ENCODE measurements at regions not wholly inside any gene's neighbourhood (a gene's known extent, or its start where the extent isn't known, plus 50 kb on each side); places are given as distances from the start of the nearest gene placed in this dataset.
A peak's percentile ranks its signal among the peaks of the same experiment; 100 is the strongest.

- H3K4me3 ChIP-seq (ENCODE audit: low read depth in 1 of 3, low read length in 3 of 3) = no peak overlapping the region
- H3K4me1 ChIP-seq (ENCODE audit: control insufficient read depth in 3 of 3, insufficient read depth in 2 of 3, low read depth in 1 of 3, low read length in 2 of 3) = no peaks in the 10 kb centered on the region
- H3K27me3 ChIP-seq (ENCODE audit: control insufficient read depth in 3 of 3, insufficient read depth in 3 of 3, low read length in 3 of 3) = no peaks in the 10 kb centered on the region
- H3K9me3 ChIP-seq (ENCODE audit: control insufficient read depth in 2 of 2, insufficient read depth in 1 of 2, low read depth in 1 of 2, low read length in 1 of 2) = no peaks in the 10 kb centered on the region
- DNase-seq = no peak
- peak overlapping the region in 1 of 3 donors; percentile 10 for H3K27ac ChIP-seq (ENCODE audit: low read depth in 1 of 3, low read length in 2 of 3)
- H3K36me3 ChIP-seq (ENCODE audit: control insufficient read depth in 3 of 3, insufficient read depth in 2 of 3, low read depth in 1 of 3, low read length in 3 of 3) = no peaks in the 10 kb centered on the region
- no peak for FAIRE-seq
Observed at GRCh38 chr15:47872208-47872607, 154.9 kb downstream of the SEMA6D start.

- Histone ChIP-seq H3K27ac (ENCODE audit: low read depth in 1 of 3, low read length in 2 of 3) (no peak overlapping the region), H3K36me3 (ENCODE audit: control insufficient read depth in 3 of 3, insufficient read depth in 2 of 3, low read depth in 1 of 3, low read length in 3 of 3) (no peaks in the 10 kb centered on the region), H3K9me3 (ENCODE audit: control insufficient read depth in 2 of 2, insufficient read depth in 1 of 2, low read depth in 1 of 2, low read length in 1 of 2) (no peaks in the 10 kb centered on the region), H3K4me1 (ENCODE audit: control insufficient read depth in 3 of 3, insufficient read depth in 2 of 3, low read depth in 1 of 3, low read length in 2 of 3) (no peaks in the 10 kb centered on the region), H3K27me3 (ENCODE audit: control insufficient read depth in 3 of 3, insufficient read depth in 3 of 3, low read length in 3 of 3) (no peaks in the 10 kb centered on the region), H3K4me3 (ENCODE audit: low read depth in 1 of 3, low read length in 3 of 3) (no peak overlapping the region)
- no peak for FAIRE-seq
- 58 to 68% (median 65%) methylated on average over 7 of the region's 7 CpGs for WGBS, 3 donors
- no peak for DNase-seq
Observed at GRCh38 chr15:47872869-47873432, 155.6 kb downstream of the SEMA6D start.

- Histone ChIP-seq H3K27me3 (ENCODE audit: control insufficient read depth in 3 of 3, insufficient read depth in 3 of 3, low read length in 3 of 3) (no peaks in the 10 kb centered on the region), H3K9me3 (ENCODE audit: control insufficient read depth in 2 of 2, insufficient read depth in 1 of 2, low read depth in 1 of 2, low read length in 1 of 2) (no peaks in the 10 kb centered on the region), H3K4me1 (ENCODE audit: control insufficient read depth in 3 of 3, insufficient read depth in 2 of 3, low read depth in 1 of 3, low read length in 2 of 3) (no peaks in the 10 kb centered on the region), H3K4me3 (ENCODE audit: low read depth in 1 of 3, low read length in 3 of 3) (no peak overlapping the region), H3K36me3 (ENCODE audit: control insufficient read depth in 3 of 3, insufficient read depth in 2 of 3, low read depth in 1 of 3, low read length in 3 of 3) (no peaks in the 10 kb centered on the region), H3K27ac (ENCODE audit: low read depth in 1 of 3, low read length in 2 of 3) (no peak overlapping the region)
- DNase-seq (no peak), FAIRE-seq (no peak)
- WGBS, 3 donors = 78 to 84% (median 80%) methylated on average over 5 of the region's 5 CpGs
Observed at GRCh38 chr15:47876986-47877385, 159.7 kb downstream of the SEMA6D start.

GRCh38 chr15:47877836-47878235 lies 160.5 kb downstream of the SEMA6D start:
- DNase-seq (no peak), FAIRE-seq (no peak)
- WGBS, 3 donors = 86 to 90% (median 87%) methylated on average over 5 of the region's 5 CpGs

GRCh38 chr15:47885920-47886319 lies 168.6 kb downstream of the SEMA6D start:
- FAIRE-seq (no peak), DNase-seq (no peak)
- H3K36me3 ChIP-seq (ENCODE audit: control insufficient read depth in 3 of 3, insufficient read depth in 2 of 3, low read depth in 1 of 3, low read length in 3 of 3) = no peaks in the 10 kb centered on the region
- H3K27ac ChIP-seq (ENCODE audit: low read depth in 1 of 3, low read length in 2 of 3) = no peak overlapping the region
- H3K4me1 ChIP-seq (ENCODE audit: control insufficient read depth in 3 of 3, insufficient read depth in 2 of 3, low read depth in 1 of 3, low read length in 2 of 3) = no peaks in the 10 kb centered on the region
- WGBS, 3 donors = 45 to 71% (median 60%) methylated on average over 4 of the region's 4 CpGs
- peaks cover 0 to 6% (median 0%) of the 10 kb centered on the region in 3 donors for H3K27me3 ChIP-seq (ENCODE audit: control insufficient read depth in 3 of 3, insufficient read depth in 3 of 3, low read length in 3 of 3)
- no peaks in the 10 kb centered on the region for H3K9me3 ChIP-seq (ENCODE audit: control insufficient read depth in 2 of 2, insufficient read depth in 1 of 2, low read depth in 1 of 2, low read length in 1 of 2)
- no peak overlapping the region for H3K4me3 ChIP-seq (ENCODE audit: low read depth in 1 of 3, low read length in 3 of 3)

More at GRCh38 chr15:47877836-47878235, 160.5 kb downstream of the SEMA6D start:
- Histone ChIP-seq H3K4me1 (ENCODE audit: control insufficient read depth in 3 of 3, insufficient read depth in 2 of 3, low read depth in 1 of 3, low read length in 2 of 3) (no peaks in the 10 kb centered on the region), H3K9me3 (ENCODE audit: control insufficient read depth in 2 of 2, insufficient read depth in 1 of 2, low read depth in 1 of 2, low read length in 1 of 2) (no peaks in the 10 kb centered on the region), H3K27ac (ENCODE audit: low read depth in 1 of 3, low read length in 2 of 3) (no peak overlapping the region), H3K36me3 (ENCODE audit: control insufficient read depth in 3 of 3, insufficient read depth in 2 of 3, low read depth in 1 of 3, low read length in 3 of 3) (no peaks in the 10 kb centered on the region), H3K4me3 (ENCODE audit: low read depth in 1 of 3, low read length in 3 of 3) (no peak overlapping the region), H3K27me3 (ENCODE audit: control insufficient read depth in 3 of 3, insufficient read depth in 3 of 3, low read length in 3 of 3) (no peaks in the 10 kb centered on the region)

- H3K27ac ChIP-seq (ENCODE audit: low read depth in 1 of 3, low read length in 2 of 3) = no peak overlapping the region
- 70 to 77% (median 74%) methylated on average over 5 of the region's 5 CpGs for WGBS, 3 donors
- FAIRE-seq = no peak
Observed at GRCh38 chr15:47887241-47887800, 170.0 kb downstream of the SEMA6D start.

GRCh38 chr15:47888385-47889100 lies 171.2 kb downstream of the SEMA6D start:
- Histone ChIP-seq H3K27ac (ENCODE audit: low read depth in 1 of 3, low read length in 2 of 3) (no peak overlapping the region), H3K4me3 (ENCODE audit: low read depth in 1 of 3, low read length in 3 of 3) (no peak overlapping the region), H3K9me3 (ENCODE audit: control insufficient read depth in 2 of 2, insufficient read depth in 1 of 2, low read depth in 1 of 2, low read length in 1 of 2) (no peaks in the 10 kb centered on the region), H3K27me3 (ENCODE audit: control insufficient read depth in 3 of 3, insufficient read depth in 3 of 3, low read length in 3 of 3) (peaks cover 0 to 6% (median 0%) of the 10 kb centered on the region in 3 donors), H3K36me3 (ENCODE audit: control insufficient read depth in 3 of 3, insufficient read depth in 2 of 3, low read depth in 1 of 3, low read length in 3 of 3) (no peaks in the 10 kb centered on the region), H3K4me1 (ENCODE audit: control insufficient read depth in 3 of 3, insufficient read depth in 2 of 3, low read depth in 1 of 3, low read length in 2 of 3) (no peaks in the 10 kb centered on the region)
- WGBS, 3 donors = 91 to 98% (median 93%) methylated on average over 2 of the region's 2 CpGs
- DNase-seq = no peak
- no peak for FAIRE-seq

More at GRCh38 chr15:47887241-47887800, 170.0 kb downstream of the SEMA6D start:
- Histone ChIP-seq H3K4me3 (ENCODE audit: low read depth in 1 of 3, low read length in 3 of 3) (no peak overlapping the region), H3K27me3 (ENCODE audit: control insufficient read depth in 3 of 3, insufficient read depth in 3 of 3, low read length in 3 of 3) (peaks cover 0 to 6% (median 0%) of the 10 kb centered on the region in 3 donors), H3K4me1 (ENCODE audit: control insufficient read depth in 3 of 3, insufficient read depth in 2 of 3, low read depth in 1 of 3, low read length in 2 of 3) (no peaks in the 10 kb centered on the region), H3K9me3 (ENCODE audit: control insufficient read depth in 2 of 2, insufficient read depth in 1 of 2, low read depth in 1 of 2, low read length in 1 of 2) (no peaks in the 10 kb centered on the region), H3K36me3 (ENCODE audit: control insufficient read depth in 3 of 3, insufficient read depth in 2 of 3, low read depth in 1 of 3, low read length in 3 of 3) (no peaks in the 10 kb centered on the region)
- DNase-seq = no peak

- no peaks in the 10 kb centered on the region for H3K4me1 ChIP-seq (ENCODE audit: control insufficient read depth in 3 of 3, insufficient read depth in 2 of 3, low read depth in 1 of 3, low read length in 2 of 3)
- DNase-seq (no peak), FAIRE-seq (no peak)
Observed at GRCh38 chr15:47890397-47891150, 173.3 kb downstream of the SEMA6D start.

More at GRCh38 chr15:47890397-47891150, 173.3 kb downstream of the SEMA6D start:
- Histone ChIP-seq H3K4me3 (ENCODE audit: low read depth in 1 of 3, low read length in 3 of 3) (no peak overlapping the region), H3K27me3 (ENCODE audit: control insufficient read depth in 3 of 3, insufficient read depth in 3 of 3, low read length in 3 of 3) (peaks cover 0 to 6% (median 0%) of the 10 kb centered on the region in 3 donors), H3K36me3 (ENCODE audit: control insufficient read depth in 3 of 3, insufficient read depth in 2 of 3, low read depth in 1 of 3, low read length in 3 of 3) (no peaks in the 10 kb centered on the region), H3K27ac (ENCODE audit: low read depth in 1 of 3, low read length in 2 of 3) (no peak overlapping the region), H3K9me3 (ENCODE audit: control insufficient read depth in 2 of 2, insufficient read depth in 1 of 2, low read depth in 1 of 2, low read length in 1 of 2) (no peaks in the 10 kb centered on the region)
- 64 to 77% (median 65%) methylated on average over 3 of the region's 3 CpGs for WGBS, 3 donors

All from small intestine (tissue), 7 donors.